GM21423 (cell line): ENCODE measurements at regions not wholly inside any gene's neighbourhood (a gene's known extent, or its start where the extent isn't known, plus 50 kb on each side); places are given as distances from the start of the nearest gene placed in this dataset.
"Not testable (repeated sequence)": the region's sequence is repeated elsewhere in the genome, so short reads cannot be mapped to it uniquely, and the experiment has no call there.

Experiments
- ATAC-seq: cut with Tn5 transposase; IDR thresholded peaks from one replicate; pipeline ENCODE4 v1.9.1; 2021; ENCODE audit warnings: mild to moderate bottlenecking, moderate library complexity; ENCODE audit not compliant: unreplicated experiment

DNA sequence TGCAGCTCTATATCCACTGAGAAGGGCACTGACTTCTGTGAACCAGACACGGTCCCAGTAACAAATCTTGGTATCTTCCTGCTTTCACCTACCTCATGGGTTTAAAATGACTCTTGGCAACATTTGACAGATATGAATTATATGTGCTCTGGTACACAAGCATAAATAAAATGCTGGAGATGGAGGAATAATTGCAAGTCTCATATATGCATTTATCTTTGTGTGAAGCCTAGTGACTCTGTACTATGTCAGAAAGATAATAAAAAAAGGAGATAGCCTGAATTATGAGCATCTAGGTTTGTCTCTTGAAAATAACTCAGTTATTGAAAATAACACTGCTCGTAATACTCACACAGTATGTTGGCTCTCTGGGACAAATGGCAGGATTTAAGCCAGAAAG, 167.1 kb upstream of the CRBN start:
- ATAC-seq: no peak

DNA sequence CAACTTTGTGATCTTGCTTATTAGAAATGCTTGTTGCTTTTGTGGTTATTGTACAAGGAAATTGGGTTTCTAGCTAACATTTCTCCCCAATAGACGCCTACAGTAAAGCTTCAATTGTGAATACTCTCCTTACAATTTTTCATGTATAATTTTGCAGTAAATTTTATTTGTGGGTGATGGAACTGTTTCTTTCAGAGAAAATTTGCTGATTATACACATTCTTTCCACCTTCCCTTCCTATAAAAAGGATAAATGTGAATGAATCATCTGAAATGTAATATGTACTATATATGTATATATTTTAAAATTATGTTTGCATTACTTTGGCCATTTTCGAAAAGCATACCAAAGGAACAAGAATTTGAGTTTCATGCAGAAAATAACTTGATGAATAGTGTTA, 162.7 kb upstream of the CRBN start:
- ATAC-seq: no peak

DNA sequence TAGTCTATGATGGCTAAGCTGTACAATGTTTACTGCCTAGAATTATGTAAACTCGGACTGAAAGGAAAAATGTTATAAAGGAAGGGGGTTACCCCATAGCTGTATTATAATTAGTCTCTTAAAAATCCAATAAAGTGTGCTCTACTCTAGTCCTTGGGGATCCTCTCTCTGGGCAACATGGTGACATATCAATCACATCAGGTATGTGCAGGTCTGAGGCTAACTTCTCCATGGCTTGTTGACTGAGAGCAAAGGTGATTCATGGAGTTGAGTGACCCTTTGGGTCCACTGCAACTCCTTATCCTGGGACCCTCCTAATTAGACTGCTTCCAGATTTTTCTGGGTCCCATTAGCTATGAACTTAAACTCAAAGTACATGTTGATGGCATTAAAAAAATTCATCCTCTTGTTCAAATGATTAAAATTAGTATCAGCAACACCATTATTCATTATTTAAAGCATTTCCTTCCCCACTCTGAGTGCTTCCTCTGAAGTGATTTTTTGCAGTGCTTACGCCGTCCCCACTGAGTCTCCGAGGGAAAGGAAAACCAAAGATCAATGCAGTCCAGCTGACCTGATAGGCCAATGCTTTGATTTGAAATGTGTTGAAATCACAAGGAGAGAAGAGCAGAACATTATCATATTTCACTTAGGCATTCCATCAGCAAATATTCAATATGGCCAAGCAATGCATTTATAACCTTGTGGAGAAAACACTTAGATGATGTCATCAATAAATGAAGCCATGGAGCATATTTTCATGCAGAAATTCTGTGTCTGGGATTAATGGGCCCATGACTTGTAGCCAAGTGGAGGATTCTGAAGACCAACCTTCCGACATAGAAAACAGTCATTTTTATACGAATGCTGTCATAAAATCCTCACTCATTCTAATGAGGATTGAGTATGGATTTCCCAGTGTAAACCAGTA, 161.7 kb upstream of the CRBN start:
- no peak for ATAC-seq

DNA sequence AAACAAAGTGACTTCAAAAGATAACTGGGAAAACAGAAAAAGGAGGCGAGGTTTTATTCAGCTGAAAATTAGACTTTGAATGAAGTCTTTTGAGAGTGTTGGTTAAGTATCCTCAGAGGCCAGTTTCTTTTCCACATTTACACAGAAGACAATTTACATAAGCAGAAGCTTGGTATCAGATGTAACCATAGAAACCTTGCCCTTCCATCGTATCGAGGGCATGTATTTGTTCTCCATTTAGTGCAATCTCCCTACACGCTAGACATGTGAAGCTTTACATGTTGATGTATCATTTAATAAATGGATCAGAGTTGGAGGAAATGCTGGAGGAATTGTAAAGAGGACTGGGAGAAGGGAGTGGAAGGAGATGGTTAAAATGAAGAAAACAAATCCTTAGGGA, 161.0 kb upstream of the CRBN start:
- no peak for ATAC-seq

DNA sequence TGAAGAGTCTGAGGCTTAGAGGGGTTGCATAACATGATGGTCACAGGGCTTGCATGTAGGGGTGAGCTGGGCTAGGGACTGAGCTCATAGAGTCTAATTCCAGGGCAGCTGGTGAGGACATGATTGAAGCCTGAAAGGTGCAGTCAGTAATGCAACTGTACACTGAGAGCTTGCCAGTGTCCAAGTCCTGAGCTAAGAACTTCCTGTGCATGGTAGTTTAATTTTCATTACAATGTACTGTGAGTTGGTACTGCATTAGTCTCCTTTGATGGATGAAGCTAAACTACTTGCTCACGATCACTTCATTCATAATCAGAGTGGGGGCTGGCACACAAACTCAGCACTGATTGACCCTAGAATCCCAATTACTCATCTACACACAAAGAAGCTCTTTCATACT, 156.4 kb upstream of the CRBN start:
- ATAC-seq: no peak

DNA sequence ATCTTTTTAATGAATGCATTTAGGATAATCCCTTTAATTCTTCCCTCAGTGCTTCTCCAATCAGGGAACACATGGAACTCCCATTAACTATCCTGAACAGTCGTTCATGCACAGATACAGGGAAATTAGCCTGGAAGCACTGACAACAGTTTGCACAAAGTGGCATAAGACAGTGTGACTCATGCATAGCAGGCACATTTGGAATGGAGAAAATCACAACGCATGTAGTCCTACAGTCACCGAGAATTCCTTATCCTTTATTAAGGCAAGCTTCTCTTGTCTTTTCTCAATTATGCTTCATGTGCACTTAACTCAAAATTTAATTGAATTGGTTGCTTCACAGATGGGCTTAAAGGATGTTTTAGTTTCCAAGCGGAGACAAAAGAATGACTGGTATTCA, 155.0 kb upstream of the CRBN start:
- ATAC-seq: no peak

DNA sequence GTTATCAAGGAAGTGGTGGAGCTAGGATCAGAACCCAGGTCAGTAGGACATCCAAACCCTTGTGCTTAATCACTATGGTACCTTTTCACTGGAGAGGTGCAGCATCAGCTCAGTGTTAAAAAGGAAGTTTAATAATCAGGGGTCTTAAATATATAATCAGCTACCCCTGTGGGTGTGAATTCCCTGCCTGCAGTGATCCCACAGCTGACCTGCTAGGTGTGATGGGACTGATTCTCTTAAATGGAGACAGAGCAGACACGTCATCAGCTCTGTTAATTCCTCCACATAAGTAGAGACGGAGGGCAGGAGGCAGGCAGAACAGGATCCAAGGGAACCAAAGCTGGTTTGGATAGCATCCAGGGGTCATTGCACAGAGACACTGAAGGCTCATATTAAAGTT, 154.1 kb upstream of the CRBN start:
- no peak for ATAC-seq

DNA sequence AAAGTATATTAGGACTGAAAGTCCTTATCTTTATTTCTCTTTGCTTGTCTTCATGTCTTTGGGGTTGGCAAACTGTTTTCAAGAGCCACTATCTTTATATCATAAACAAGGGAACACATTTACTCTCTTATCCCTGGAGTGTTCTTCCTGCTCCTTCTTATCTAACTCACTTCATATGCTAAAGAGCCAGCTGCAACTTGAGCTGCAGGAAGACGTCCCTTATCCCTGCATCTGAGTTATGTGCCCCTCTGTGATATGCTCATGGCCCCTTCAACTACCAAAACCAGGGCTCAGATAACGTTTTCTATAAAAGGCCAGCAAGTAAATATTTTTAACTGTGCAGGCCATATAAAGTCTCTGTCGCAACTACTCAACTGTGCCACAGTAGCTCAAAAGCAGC, 137.0 kb upstream of the CRBN start:
- no peak for ATAC-seq

DNA sequence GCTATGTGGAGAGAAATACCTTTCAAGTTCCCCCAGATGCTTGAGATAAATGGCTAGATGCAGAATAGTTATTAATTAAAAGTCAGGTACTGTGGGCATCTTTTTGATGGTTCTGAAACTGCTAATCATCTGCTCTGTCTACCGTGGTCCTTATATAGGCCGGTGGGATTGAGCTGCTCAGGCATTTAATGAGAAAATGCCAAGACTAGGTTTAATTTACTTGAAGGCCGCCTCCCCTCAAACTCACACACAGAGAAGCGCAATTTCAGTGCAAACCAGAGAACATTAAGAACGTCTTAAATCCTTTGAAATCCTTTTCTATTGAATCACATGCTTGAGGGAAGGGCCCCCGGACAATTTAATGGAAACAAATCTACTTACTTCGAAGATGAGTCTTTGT, 136.4 kb upstream of the CRBN start:
- no peak for ATAC-seq

DNA sequence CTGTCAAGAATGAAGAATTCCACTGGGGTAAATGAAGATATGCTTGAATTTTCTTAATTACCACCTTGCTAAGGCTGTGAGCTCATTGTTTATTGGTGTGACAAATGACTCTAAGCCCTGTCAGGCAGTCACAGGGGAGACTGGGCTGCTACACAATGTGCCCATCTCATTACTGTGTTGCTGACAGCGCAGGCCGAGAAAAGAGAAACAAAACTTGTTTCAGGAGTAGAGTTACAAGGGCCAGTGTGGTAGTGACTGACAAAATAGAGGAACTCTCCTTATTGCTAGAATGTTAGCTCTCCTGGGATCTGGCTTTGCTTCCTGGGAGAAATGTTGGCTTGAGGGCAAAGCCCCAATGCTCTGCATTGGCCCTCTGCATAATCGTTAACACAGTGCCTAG, 130.4 kb upstream of the CRBN start:
- ATAC-seq: no peak

DNA sequence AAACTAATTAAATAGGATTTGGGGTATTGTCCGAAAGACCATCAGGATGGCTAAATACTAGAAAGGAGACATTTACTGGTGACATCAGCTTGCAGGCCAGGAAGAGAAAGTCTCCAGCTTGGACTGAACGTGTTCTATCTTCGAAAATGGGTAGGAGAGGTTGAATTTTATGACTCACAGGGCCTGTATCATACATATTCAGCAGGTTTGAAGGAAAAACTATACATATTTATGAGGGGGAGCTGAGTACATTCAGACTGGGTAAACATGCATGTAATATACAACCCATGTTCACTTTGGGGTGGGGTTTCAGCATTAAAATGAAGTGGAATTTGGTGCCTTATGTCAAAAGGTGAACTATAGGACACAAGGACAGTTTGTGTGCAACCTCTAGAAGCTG, 129.3 kb upstream of the CRBN start:
- ATAC-seq: no peak

DNA sequence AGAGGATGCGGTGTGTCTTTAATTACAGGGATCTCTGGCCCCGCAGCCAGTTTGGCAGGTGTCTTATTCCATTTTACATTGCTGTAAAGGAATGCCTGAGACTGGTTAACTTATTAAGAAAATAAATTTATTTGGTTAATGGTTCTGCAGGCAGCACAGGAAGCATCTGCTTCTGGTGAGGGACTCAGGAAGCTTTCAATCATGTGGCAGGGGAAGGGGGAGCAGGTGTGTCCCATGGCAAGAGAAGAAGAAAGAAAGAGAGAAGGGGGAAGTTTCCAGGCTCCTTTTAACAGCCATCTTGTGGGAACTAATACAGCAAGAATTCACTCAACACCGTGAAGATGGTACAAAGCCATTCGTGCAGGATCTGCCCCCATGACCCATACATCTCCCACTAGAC, 128.0 kb upstream of the CRBN start:
- ATAC-seq: no peak

DNA sequence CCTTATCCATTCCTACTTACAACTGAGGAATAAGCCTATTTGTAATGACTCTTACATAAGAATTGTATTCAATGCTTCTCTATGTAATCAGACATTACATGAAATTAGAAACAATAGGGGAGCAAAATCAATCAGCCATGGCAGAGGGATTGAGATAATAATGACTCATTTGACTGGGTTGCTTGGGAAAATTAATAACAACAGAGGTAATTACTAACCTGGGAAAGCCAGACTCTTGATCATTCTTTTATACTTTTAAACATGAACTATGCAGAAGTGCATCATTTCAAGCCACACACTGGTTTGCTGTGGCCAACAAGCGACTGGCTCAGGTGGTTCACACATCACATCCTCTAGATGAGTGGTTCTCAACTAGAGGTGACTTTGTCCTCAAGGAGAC, 126.3 kb upstream of the CRBN start:
- no peak for ATAC-seq

DNA sequence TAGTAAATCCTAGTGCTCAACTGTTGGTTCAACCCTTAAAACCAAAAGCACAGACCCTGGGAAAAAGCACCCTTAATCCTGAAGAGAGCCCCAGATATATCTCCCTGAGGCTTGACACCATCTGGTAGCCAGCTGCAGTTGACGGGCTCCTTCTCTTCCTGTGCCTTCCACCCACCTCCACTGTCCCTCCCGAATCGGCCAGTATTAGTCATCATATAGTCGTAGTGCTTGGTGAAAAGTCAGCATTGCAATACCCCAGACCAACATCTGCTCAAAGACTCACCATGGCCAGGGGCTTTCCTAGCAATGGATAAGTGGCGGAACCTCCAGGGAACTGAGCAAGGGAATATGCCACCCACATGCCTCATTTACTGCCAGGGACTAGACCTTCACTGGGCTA, 125.6 kb upstream of the CRBN start:
- ATAC-seq: no peak

DNA sequence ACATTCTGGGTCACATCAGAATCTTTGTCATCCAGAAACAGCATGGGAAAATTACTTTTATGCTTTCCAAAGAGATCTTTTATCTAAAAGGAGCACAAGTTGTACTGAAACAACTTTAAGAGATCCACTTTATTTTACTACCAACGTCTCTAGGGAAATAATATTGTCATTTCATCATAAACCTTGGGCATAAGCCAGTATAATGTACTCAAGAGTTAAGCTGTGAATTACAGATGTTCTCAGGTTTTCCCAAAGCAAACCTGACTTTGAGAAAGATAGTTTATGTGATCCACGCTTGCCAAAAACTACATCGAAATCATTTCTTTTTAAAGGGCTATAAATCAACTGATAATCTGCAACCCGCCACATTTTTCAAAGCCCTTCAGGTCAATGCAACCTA, 124.1 kb upstream of the CRBN start:
- ATAC-seq: no peak

DNA sequence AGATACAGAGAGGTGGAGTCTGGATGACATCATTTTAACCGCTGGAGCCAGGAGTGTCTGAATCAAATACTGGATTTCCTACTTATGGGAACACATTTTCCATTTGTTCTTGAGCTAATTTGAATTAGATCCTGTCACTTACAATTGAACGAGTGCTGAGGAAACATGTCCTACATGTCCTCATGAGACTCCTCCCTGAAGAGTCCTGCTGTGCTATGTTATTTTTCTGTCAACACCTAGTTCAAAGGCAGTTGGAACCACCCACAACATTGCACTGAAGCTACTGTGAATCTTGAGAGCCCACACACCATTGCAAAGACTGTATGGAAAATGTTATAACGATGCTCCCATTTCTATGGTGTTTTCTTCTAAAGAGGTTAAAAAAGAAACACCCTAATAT, 123.5 kb upstream of the CRBN start:
- ATAC-seq: no peak

DNA sequence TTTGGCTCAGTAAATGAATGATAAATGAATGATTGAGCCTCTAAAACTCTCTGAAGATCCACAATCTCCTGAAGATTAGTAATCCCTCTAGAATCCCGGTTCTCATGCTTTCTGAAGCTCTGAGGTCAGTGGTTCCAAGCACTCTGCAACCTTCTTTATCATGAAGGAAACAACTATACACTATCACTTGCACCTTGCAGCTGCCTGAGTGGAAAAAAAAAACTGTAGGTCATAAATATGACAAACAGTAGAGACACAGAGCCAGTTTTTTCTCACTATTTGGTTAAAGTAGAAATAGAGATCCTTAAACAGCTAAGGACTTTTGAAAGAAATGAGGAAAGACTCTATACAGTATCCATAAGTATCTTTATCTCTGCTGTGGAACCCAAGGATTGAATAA, 122.0 kb upstream of the CRBN start:
- no peak for ATAC-seq

DNA sequence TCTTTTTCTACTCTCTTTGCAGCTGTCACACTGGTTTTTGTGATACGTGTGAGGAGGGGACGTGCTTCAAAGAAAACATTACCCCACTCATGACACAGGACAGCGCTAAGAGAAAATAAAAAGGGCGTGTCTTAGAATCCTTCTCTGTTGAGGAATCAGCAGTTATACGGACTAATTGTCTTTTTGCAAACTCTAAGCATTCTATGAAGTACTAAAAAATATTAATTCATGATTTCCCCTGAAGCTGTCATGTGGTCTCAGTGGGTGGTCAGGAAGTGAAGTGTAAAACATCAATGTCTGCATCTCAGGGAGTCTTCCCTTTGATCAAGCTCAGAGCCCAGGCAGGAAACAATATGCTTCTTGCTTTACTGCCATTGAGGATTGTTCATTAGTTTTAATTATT, 117.5 kb upstream of the CRBN start:
- no peak for ATAC-seq

DNA sequence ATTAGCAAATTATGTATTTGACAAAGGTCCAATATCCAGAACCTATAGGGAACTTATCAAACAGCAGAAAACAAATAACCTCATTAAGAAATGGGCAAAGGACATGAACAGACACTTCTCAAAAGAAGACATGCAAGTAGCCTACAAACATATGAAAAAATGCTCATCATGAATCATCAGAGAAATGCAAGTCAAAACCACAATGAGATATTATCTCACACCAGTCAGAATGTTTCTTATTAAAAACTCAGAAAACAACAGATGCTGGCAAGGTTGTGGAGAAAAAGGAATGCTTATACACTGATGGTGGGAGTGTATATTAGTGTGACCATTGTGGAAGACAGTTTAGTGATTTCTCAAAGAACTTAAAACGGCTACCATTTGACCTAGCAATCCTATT, 116.1 kb upstream of the CRBN start:
- no peak for ATAC-seq

DNA sequence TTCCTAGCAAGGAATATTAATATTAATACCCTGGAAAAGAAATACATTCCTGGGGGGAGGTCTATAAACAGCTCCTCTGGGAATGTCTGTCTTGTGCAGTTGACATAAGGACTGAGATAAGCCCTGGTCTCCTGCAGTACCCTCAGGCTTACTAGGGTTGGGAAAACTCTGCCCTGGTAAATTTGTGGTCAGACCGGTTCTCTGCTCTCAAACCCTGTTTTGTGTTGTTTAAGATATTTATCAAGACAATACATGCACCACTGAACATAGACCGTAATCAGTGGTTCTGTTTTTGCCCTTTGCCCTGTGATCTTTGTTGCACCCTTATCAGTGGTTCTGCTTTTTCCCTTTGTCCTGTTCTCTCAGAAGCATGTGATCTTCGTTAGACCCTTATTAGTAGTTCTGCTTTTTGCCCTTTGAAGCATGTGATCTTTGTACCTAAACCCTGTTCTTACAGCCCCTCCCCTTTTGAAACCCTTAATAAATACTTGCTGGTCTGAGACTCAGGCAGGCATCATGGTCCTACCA, 112.3 kb upstream of the CRBN start:
- not testable (repeated sequence) for ATAC-seq

DNA sequence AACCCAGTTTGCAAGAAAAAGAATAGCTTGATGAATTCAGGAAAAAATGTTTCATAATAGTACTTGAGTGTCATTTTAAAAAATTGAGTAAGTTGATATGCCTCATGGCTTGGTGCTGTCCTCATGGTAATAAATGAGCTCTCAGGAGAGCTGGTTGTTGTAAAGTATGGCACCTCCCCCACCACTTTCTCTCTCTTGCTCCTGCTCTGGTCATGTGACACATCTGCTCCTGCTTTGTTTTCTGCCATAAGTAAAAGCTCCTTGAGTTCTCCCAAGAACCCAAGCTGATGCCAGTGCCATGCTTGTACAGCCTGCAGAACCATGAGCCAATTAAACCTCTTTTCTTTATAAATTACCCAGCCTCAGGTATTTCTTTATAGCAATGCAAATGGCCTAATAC, 108.8 kb upstream of the CRBN start:
- no peak for ATAC-seq

DNA sequence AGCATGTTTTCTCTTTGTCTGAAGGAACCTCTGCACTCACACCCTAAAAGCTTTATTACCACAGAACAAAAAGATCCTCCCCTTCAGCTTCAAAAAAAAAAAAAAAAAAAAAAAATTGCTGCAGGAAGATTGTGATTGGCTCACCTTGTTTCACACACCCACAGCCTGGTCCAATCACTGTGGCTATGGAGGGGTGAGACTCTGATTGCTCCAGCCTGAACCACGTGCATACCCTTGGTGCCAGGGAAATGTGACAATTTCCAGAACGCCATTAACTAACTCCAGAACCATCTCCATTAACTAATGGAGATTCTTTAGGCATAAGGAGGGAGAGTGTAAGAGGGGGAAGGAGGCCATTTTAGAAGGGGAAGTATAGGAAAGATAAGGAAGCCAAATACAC, 106.5 kb upstream of the CRBN start:
- ATAC-seq: no peak

DNA sequence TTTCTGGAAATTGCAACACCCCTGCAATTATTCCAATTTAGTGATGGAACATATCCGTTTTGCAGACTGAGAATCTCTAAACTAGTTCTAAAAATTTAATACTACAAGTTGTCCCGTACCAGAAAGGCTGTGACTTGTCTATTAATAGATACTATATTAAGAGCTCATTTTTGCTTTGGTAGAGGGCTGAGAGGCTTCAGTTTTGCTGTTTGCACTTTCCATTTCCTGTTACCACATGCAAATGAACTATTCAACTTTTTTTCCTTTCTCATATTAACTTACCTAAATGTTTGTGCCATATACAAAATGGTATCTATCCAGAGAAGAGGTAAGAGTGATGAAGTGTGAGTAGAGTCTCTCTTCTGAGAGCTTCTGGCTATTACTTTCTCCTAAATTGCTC, 101.5 kb upstream of the CRBN start:
- ATAC-seq: peak; percentile 74
